ENCODE measurements at regions not wholly inside any gene's neighbourhood (a gene's known extent, or its start where the extent isn't known, plus 50 kb on each side); places are given as distances from the start of the nearest gene placed in this dataset.
"Not testable (repeated sequence)": the region's sequence is repeated elsewhere in the genome, so short reads cannot be mapped to it uniquely, and the experiment has no call there.

- Histone ChIP-seq H3K4me1 (ENCODE audit: control insufficient read depth in 5 of 5, insufficient read depth in 5 of 5, low read length in 5 of 5) (peaks cover 0 to 25% (median 14%) of the 10 kb centered on the region in 5 donors), H3K9me3 (ENCODE audit: control insufficient read depth in 5 of 5, low read length in 5 of 5) (no peaks in the 10 kb centered on the region), H3K27me3 (ENCODE audit: control insufficient read depth in 5 of 5, insufficient read depth in 4 of 5, low read length in 5 of 5) (no peaks in the 10 kb centered on the region), H3K4me3 (ENCODE audit: low read depth in 1 of 5, low read length in 5 of 5) (no peak overlapping the region), H3K27ac (ENCODE audit: low read depth, low read length) (peak overlapping the region; percentile 13), H3K36me3 (ENCODE audit: control insufficient read depth in 5 of 5, insufficient read depth in 5 of 5, low read length in 5 of 5) (no peaks in the 10 kb centered on the region), H3K9ac (ENCODE audit: low read length in 5 of 5) (no peak overlapping the region)
Observed at GRCh38 chr2:55811048-55811447, 112.5 kb downstream of the EFEMP1 start.

DNA sequence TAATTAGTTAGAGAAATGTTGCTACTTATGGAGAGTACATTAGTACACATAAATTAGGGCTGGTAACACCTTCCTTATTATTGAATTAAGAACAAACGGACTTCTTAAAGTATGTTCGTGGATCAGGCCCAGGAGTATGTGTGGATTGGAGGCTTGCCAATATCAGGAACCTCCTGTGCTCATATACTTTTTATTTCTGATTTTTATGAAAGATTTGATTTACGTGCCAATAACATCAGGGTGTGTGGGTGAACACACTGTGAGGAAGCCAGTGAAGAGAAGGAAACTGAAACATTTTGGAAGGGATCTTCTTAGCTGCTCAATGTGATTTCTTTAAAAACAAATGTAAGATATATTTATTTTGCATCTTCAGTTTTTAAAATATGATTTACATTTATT lies 113.0 kb downstream of the EFEMP1 start:
- peak overlapping the region; percentile 13 for H3K27ac ChIP-seq (ENCODE audit: low read depth, low read length)
- no peak overlapping the region for H3K9ac ChIP-seq (ENCODE audit: low read length in 5 of 5)
- H3K36me3 ChIP-seq (ENCODE audit: control insufficient read depth in 5 of 5, insufficient read depth in 5 of 5, low read length in 5 of 5) = no peaks in the 10 kb centered on the region
- H3K4me3 ChIP-seq (ENCODE audit: low read depth in 1 of 5, low read length in 5 of 5) = no peak overlapping the region
- H3K9me3 ChIP-seq (ENCODE audit: control insufficient read depth in 5 of 5, low read length in 5 of 5) = no peaks in the 10 kb centered on the region
- H3K27me3 ChIP-seq (ENCODE audit: control insufficient read depth in 5 of 5, insufficient read depth in 4 of 5, low read length in 5 of 5) = no peaks in the 10 kb centered on the region
- H3K4me1 ChIP-seq (ENCODE audit: control insufficient read depth in 5 of 5, insufficient read depth in 5 of 5, low read length in 5 of 5) = peaks cover under 1 to 26% (median 14%) of the 10 kb centered on the region in 5 donors

- Histone ChIP-seq H3K27ac (ENCODE audit: low read depth, low read length) (peak overlapping the region; percentile 13), H3K4me1 (ENCODE audit: control insufficient read depth in 5 of 5, insufficient read depth in 5 of 5, low read length in 5 of 5) (peaks cover 3 to 31% (median 20%) of the 10 kb centered on the region in 5 donors), H3K27me3 (ENCODE audit: control insufficient read depth in 5 of 5, insufficient read depth in 4 of 5, low read length in 5 of 5) (no peaks in the 10 kb centered on the region), H3K9me3 (ENCODE audit: control insufficient read depth in 5 of 5, low read length in 5 of 5) (no peaks in the 10 kb centered on the region), H3K9ac (ENCODE audit: low read length in 5 of 5) (no peak overlapping the region), H3K4me3 (ENCODE audit: low read depth in 1 of 5, low read length in 5 of 5) (no peak overlapping the region), H3K36me3 (ENCODE audit: control insufficient read depth in 5 of 5, insufficient read depth in 5 of 5, low read length in 5 of 5) (no peaks in the 10 kb centered on the region)
Observed at GRCh38 chr2:55809875-55810621, 113.5 kb downstream of the EFEMP1 start.

DNA sequence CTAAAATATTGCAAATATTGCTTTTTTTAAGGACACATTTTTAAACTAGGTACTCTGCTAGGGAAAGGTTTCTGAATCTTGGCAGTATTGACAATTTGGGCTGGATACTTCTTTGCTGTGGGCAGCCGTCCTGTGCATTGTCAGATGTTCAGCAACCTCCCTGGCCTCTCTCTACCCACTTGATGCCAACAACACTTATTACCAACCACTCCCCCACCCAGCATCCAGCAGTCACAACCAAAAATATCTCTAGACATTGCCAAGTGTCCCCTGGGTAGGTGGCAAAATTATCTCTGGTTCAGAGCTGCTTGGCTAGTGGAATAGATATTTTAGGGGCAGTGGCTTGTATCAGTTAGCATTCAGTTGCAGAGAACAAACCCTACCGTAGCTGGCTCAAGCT lies 114.3 kb upstream of the PNPT1 start:
- no peak overlapping the region for H3K4me3 ChIP-seq (ENCODE audit: low read depth in 1 of 5, low read length in 5 of 5)
- no peak overlapping the region for H3K27ac ChIP-seq (ENCODE audit: low read depth, low read length)
- H3K36me3 ChIP-seq (ENCODE audit: control insufficient read depth in 5 of 5, insufficient read depth in 5 of 5, low read length in 5 of 5) = no peaks in the 10 kb centered on the region
- H3K4me1 ChIP-seq (ENCODE audit: control insufficient read depth in 5 of 5, insufficient read depth in 5 of 5, low read length in 5 of 5) = peaks cover 5 to 46% (median 27%) of the 10 kb centered on the region in 5 donors
- no peaks in the 10 kb centered on the region for H3K9me3 ChIP-seq (ENCODE audit: control insufficient read depth in 5 of 5, low read length in 5 of 5)
- no peaks in the 10 kb centered on the region for H3K27me3 ChIP-seq (ENCODE audit: control insufficient read depth in 5 of 5, insufficient read depth in 4 of 5, low read length in 5 of 5)
- no peak overlapping the region for H3K9ac ChIP-seq (ENCODE audit: low read length in 5 of 5)

DNA sequence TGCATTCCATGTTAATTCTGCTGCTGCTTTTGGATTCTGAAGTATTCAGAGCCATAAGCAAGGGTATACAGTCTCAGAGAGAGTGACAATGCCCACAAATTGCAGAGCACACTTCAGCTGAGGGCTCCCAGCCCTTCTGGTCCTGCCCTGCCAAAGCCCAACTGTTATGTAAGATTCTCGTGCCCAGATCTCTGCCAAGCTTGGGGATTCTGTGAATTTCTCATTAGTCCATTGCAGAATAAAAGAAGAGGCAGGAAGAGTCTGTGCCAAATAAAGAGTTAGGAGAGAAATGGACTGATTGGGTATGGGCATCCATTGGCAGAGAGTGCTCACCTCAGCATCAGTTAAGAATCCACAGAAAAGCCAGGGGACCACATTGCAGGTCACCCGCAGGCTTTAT lies 112.0 kb upstream of the PNPT1 start:
- Histone ChIP-seq H3K4me3 (ENCODE audit: low read depth in 1 of 5, low read length in 5 of 5) (no peak overlapping the region), H3K36me3 (ENCODE audit: control insufficient read depth in 5 of 5, insufficient read depth in 5 of 5, low read length in 5 of 5) (no peaks in the 10 kb centered on the region), H3K9ac (ENCODE audit: low read length in 5 of 5) (no peak overlapping the region), H3K27me3 (ENCODE audit: control insufficient read depth in 5 of 5, insufficient read depth in 4 of 5, low read length in 5 of 5) (no peaks in the 10 kb centered on the region), H3K27ac (ENCODE audit: low read depth, low read length) (peak overlapping the region; percentile 67), H3K9me3 (ENCODE audit: control insufficient read depth in 5 of 5, low read length in 5 of 5) (no peaks in the 10 kb centered on the region), H3K4me1 (ENCODE audit: control insufficient read depth in 5 of 5, insufficient read depth in 5 of 5, low read length in 5 of 5) (peaks cover 4 to 41% (median 27%) of the 10 kb centered on the region in 5 donors)

- H3K9ac ChIP-seq (ENCODE audit: low read length in 5 of 5) = peak overlapping the region in 1 of 5 donors; percentile 19
- H3K36me3 ChIP-seq (ENCODE audit: control insufficient read depth in 5 of 5, insufficient read depth in 5 of 5, low read length in 5 of 5) = no peaks in the 10 kb centered on the region
- peaks cover 4 to 30% (median 16%) of the 10 kb centered on the region in 5 donors for H3K4me1 ChIP-seq (ENCODE audit: control insufficient read depth in 5 of 5, insufficient read depth in 5 of 5, low read length in 5 of 5)
- peak overlapping the region; percentile 67 for H3K27ac ChIP-seq (ENCODE audit: low read depth, low read length)
- no peaks in the 10 kb centered on the region for H3K27me3 ChIP-seq (ENCODE audit: control insufficient read depth in 5 of 5, insufficient read depth in 4 of 5, low read length in 5 of 5)
- H3K4me3 ChIP-seq (ENCODE audit: low read depth in 1 of 5, low read length in 5 of 5) = no peak overlapping the region
- no peaks in the 10 kb centered on the region for H3K9me3 ChIP-seq (ENCODE audit: control insufficient read depth in 5 of 5, low read length in 5 of 5)
Observed at GRCh38 chr2:55804535-55804934, 110.9 kb upstream of the PNPT1 start.

- H3K36me3 ChIP-seq (ENCODE audit: control insufficient read depth in 5 of 5, insufficient read depth in 5 of 5, low read length in 5 of 5) = no peaks in the 10 kb centered on the region
- no peak overlapping the region for H3K27ac ChIP-seq (ENCODE audit: low read depth, low read length)
- peaks cover 4 to 21% (median 13%) of the 10 kb centered on the region in 5 donors for H3K4me1 ChIP-seq (ENCODE audit: control insufficient read depth in 5 of 5, insufficient read depth in 5 of 5, low read length in 5 of 5)
- H3K4me3 ChIP-seq (ENCODE audit: low read depth in 1 of 5, low read length in 5 of 5) = no peak overlapping the region
- H3K9ac ChIP-seq (ENCODE audit: low read length in 5 of 5) = no peak overlapping the region
- no peaks in the 10 kb centered on the region for H3K9me3 ChIP-seq (ENCODE audit: control insufficient read depth in 5 of 5, low read length in 5 of 5)
- no peaks in the 10 kb centered on the region for H3K27me3 ChIP-seq (ENCODE audit: control insufficient read depth in 5 of 5, insufficient read depth in 4 of 5, low read length in 5 of 5)
Observed at GRCh38 chr2:55802067-55802466, 108.4 kb upstream of the PNPT1 start.

DNA sequence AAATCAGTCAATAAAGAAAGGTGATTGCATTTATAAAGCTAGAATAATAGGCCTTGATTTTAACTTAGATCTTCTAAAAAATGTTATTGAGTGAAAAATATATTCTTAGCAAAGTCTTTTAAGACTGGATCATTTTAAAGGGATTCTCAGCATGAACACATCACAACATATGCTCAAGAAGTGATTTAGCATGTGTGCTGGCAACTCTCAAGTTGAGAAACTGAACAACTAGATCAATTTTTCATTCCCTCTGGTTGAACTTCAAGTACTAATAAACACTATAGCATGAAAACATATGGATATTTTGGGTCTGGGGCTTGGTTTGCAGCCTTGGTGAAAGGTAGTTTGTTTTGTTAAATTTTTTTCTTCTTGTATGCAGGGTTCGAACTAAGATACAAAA lies 107.8 kb upstream of the PNPT1 start:
- Histone ChIP-seq H3K36me3 (ENCODE audit: control insufficient read depth in 5 of 5, insufficient read depth in 5 of 5, low read length in 5 of 5) (no peaks in the 10 kb centered on the region), H3K9me3 (ENCODE audit: control insufficient read depth in 5 of 5, low read length in 5 of 5) (no peaks in the 10 kb centered on the region), H3K4me1 (ENCODE audit: control insufficient read depth in 5 of 5, insufficient read depth in 5 of 5, low read length in 5 of 5) (peaks cover 4 to 21% (median 13%) of the 10 kb centered on the region in 5 donors), H3K27ac (ENCODE audit: low read depth, low read length) (no peak overlapping the region), H3K27me3 (ENCODE audit: control insufficient read depth in 5 of 5, insufficient read depth in 4 of 5, low read length in 5 of 5) (no peaks in the 10 kb centered on the region), H3K4me3 (ENCODE audit: low read depth in 1 of 5, low read length in 5 of 5) (no peak overlapping the region), H3K9ac (ENCODE audit: low read length in 5 of 5) (no peak overlapping the region)

- not testable (repeated sequence) for H3K36me3 ChIP-seq (ENCODE audit: control insufficient read depth in 5 of 5, insufficient read depth in 5 of 5, low read length in 5 of 5); H3K9me3 ChIP-seq (ENCODE audit: control insufficient read depth in 5 of 5, low read length in 5 of 5); H3K27ac ChIP-seq (ENCODE audit: low read depth, low read length); H3K27me3 ChIP-seq (ENCODE audit: control insufficient read depth in 5 of 5, insufficient read depth in 4 of 5, low read length in 5 of 5); H3K4me3 ChIP-seq (ENCODE audit: low read depth in 1 of 5, low read length in 5 of 5); H3K9ac ChIP-seq (ENCODE audit: low read length in 5 of 5)
- H3K4me1 ChIP-seq (ENCODE audit: control insufficient read depth in 5 of 5, insufficient read depth in 5 of 5, low read length in 5 of 5) = peaks cover 2 to 10% (median 3%) of the 10 kb centered on the region in 5 donors
Observed at GRCh38 chr2:55799624-55800023, 106.0 kb upstream of the PNPT1 start.

DNA sequence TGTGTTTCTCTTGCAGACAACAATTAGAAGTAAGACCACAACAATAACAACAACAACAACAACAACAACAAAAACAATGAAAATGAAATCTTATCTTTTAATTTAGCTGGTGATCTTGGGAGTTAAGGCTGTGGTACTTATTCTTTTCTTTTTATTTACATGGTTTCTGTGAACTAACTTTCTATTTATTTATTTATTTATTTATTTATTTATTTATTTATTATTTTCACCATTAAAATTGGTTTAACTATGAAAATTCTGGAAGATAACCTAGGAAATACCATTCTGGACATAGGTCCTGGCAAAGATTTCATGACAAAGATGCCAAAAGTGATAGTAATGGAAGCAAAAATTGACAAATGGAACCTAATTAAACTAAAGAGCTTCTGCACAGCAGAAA lies 102.5 kb upstream of the PNPT1 start:
- Histone ChIP-seq H3K4me3 (ENCODE audit: low read depth in 1 of 5, low read length in 5 of 5) (no peak overlapping the region), H3K9me3 (ENCODE audit: control insufficient read depth in 5 of 5, low read length in 5 of 5) (no peaks in the 10 kb centered on the region), H3K36me3 (ENCODE audit: control insufficient read depth in 5 of 5, insufficient read depth in 5 of 5, low read length in 5 of 5) (no peaks in the 10 kb centered on the region), H3K27ac (ENCODE audit: low read depth, low read length) (no peak overlapping the region), H3K9ac (ENCODE audit: low read length in 5 of 5) (no peak overlapping the region), H3K4me1 (ENCODE audit: control insufficient read depth in 5 of 5, insufficient read depth in 5 of 5, low read length in 5 of 5) (no peaks in the 10 kb centered on the region), H3K27me3 (ENCODE audit: control insufficient read depth in 5 of 5, insufficient read depth in 4 of 5, low read length in 5 of 5) (no peaks in the 10 kb centered on the region)

All from subcutaneous abdominal adipose tissue (tissue), 5 donors.